ENCODE measurements at regions not wholly inside any gene's neighbourhood (a gene's known extent, or its start where the extent isn't known, plus 50 kb on each side); places are given as distances from the start of the nearest gene placed in this dataset.
"Not testable (repeated sequence)": the region's sequence is repeated elsewhere in the genome, so short reads cannot be mapped to it uniquely, and the experiment has no call there.

GRCh38 chr3:152578769-152579168, 256.2 kb upstream of the P2RY1 start:
- no peak for DNase-seq (ENCODE audit: low read depth in 3 of 3, low spot score in 1 of 3)

GRCh38 chr3:152581951-152582350, 253.0 kb upstream of the P2RY1 start:
- DNase-seq (ENCODE audit: low read depth in 3 of 3, low spot score in 1 of 3), result no peak

- DNase-seq (ENCODE audit: low read depth in 3 of 3, low spot score in 1 of 3), result no peak
Measured at GRCh38 chr3:152583963-152584362, 251.0 kb upstream of the P2RY1 start.

- no peak for DNase-seq (ENCODE audit: low read depth in 3 of 3, low spot score in 1 of 3)
Measured at GRCh38 chr3:152586974-152587373, 248.0 kb upstream of the P2RY1 start.

GRCh38 chr3:152587861-152588260, 247.1 kb upstream of the P2RY1 start:
- no peak for DNase-seq (ENCODE audit: low read depth in 3 of 3, low spot score in 1 of 3)

GRCh38 chr3:152589644-152590043, 245.3 kb upstream of the P2RY1 start:
- DNase-seq (ENCODE audit: low read depth in 3 of 3, low spot score in 1 of 3), result no peak

GRCh38 chr3:152591515-152591914, 243.4 kb upstream of the P2RY1 start:
- no peak for DNase-seq (ENCODE audit: low read depth in 3 of 3, low spot score in 1 of 3)

- DNase-seq (ENCODE audit: low read depth in 3 of 3, low spot score in 1 of 3), result no peak
Measured at GRCh38 chr3:152593242-152593641, 241.7 kb upstream of the P2RY1 start.

GRCh38 chr3:152595975-152596821, 238.7 kb upstream of the P2RY1 start:
- DNase-seq (ENCODE audit: low read depth in 3 of 3, low spot score in 1 of 3), result no peak

- DNase-seq (ENCODE audit: low read depth in 3 of 3, low spot score in 1 of 3), result not testable (repeated sequence)
Measured at GRCh38 chr3:152596832-152597231, 238.1 kb upstream of the P2RY1 start.

GRCh38 chr3:152606146-152606545, 228.8 kb upstream of the P2RY1 start:
- DNase-seq (ENCODE audit: low read depth in 3 of 3, low spot score in 1 of 3), result no peak

GRCh38 chr3:152607179-152607578, 227.8 kb upstream of the P2RY1 start:
- DNase-seq (ENCODE audit: low read depth in 3 of 3, low spot score in 1 of 3), result no peak

- DNase-seq (ENCODE audit: low read depth in 3 of 3, low spot score in 1 of 3), result no peak
Measured at GRCh38 chr3:152608696-152609594, 226.0 kb upstream of the P2RY1 start.

GRCh38 chr3:152609891-152610290, 225.0 kb upstream of the P2RY1 start:
- no peak for DNase-seq (ENCODE audit: low read depth in 3 of 3, low spot score in 1 of 3)

- no peak for DNase-seq (ENCODE audit: low read depth in 3 of 3, low spot score in 1 of 3)
Measured at GRCh38 chr3:152610622-152611021, 224.3 kb upstream of the P2RY1 start.

GRCh38 chr3:152611905-152612304, 223.0 kb upstream of the P2RY1 start:
- no peak for DNase-seq (ENCODE audit: low read depth in 3 of 3, low spot score in 1 of 3)

GRCh38 chr3:152613851-152614250, 221.1 kb upstream of the P2RY1 start:
- DNase-seq (ENCODE audit: low read depth in 3 of 3, low spot score in 1 of 3), result no peak

GRCh38 chr3:152615681-152616080, 219.2 kb upstream of the P2RY1 start:
- DNase-seq (ENCODE audit: low read depth in 3 of 3, low spot score in 1 of 3), result no peak

GRCh38 chr3:152617609-152618008, 217.3 kb upstream of the P2RY1 start:
- no peak for DNase-seq (ENCODE audit: low read depth in 3 of 3, low spot score in 1 of 3)

- no peak for DNase-seq (ENCODE audit: low read depth in 3 of 3, low spot score in 1 of 3)
Measured at GRCh38 chr3:152618529-152618928, 216.4 kb upstream of the P2RY1 start.

- no peak for DNase-seq (ENCODE audit: low read depth in 3 of 3, low spot score in 1 of 3)
Measured at GRCh38 chr3:152619691-152620090, 215.2 kb upstream of the P2RY1 start.

- DNase-seq (ENCODE audit: low read depth in 3 of 3, low spot score in 1 of 3), result no peak
Measured at GRCh38 chr3:152620395-152620794, 214.5 kb upstream of the P2RY1 start.

All from stimulated activated CD4-positive, alpha-beta T cell treated with anti-CD3 and anti-CD28 coated beads, TNF-alpha, amount 100 ng/mL, for 1 hour (primary cell).